ENCODE measurements at regions not wholly inside any gene's neighbourhood (a gene's known extent, or its start where the extent isn't known, plus 50 kb on each side); places are given as distances from the start of the nearest gene placed in this dataset.

- TF ChIP-seq POLR2A (IDR thresholded peaks at IDR 0.05) (no peak), CTCF (IDR thresholded peaks at IDR 0.05) (no peak), POLR2AphosphoS5 (IDR thresholded peaks at IDR 0.05) (no peak)
Observed at GRCh38 chr7:66427956-66428355, 200.7 kb upstream of the KCTD7 start.

All from upper lobe of left lung (tissue), 4 donors.